ENCODE measurements at regions not wholly inside any gene's neighbourhood (a gene's known extent, or its start where the extent isn't known, plus 50 kb on each side); places are given as distances from the start of the nearest gene placed in this dataset.
"Not testable (repeated sequence)": the region's sequence is repeated elsewhere in the genome, so short reads cannot be mapped to it uniquely, and the experiment has no call there.

GRCh38 chr10:10017716-10018115, 1000.0 kb upstream of the CELF2 start:
- DNase-seq: no peak

DNA sequence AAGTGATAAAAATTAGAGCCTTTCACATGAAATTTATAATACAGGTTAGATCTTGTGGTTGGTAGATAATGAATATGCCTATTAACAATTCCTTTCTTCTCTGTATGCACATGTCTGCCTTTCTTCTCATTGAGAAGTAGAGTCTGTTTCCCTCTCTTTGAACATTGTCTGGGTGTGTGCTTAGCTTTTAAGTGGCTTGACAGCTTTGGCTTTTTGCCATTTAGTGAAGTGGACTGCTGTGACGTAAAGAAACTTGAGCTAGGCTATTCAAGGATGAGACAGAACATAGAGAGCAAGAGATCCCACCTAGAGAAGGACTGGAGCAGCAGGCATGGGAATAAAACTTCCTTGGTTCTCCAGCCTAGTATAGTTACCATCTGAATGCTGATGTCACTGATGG, 996.7 kb upstream of the CELF2 start:
- no peak for DNase-seq

GRCh38 chr10:10032991-10033390, 984.7 kb upstream of the CELF2 start:
- DNase-seq: no peak

GRCh38 chr10:10038348-10038747, 979.3 kb upstream of the CELF2 start:
- DNase-seq: no peak

DNA sequence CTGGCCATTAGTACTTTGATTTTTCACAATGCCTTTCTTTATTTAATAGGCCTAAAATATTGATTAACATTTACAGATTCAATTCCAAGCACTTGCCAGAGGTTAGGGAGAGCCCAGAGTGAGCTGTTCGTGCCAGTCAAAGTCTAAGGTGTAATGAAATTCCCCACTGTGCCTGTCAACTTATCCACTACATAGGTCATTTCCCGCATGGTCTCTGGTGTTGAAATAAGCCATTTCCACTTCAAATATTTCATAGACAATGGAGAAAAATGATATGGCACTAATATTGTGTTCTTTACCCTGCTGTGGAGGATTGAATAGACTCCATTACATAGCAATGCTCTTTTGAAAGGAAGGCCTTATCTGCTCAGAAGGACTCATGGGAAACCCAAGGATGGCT, 978.1 kb upstream of the CELF2 start:
- DNase-seq: no peak

- no peak for DNase-seq
These were observed 974.6 kb upstream of the CELF2 start for GRCh38 chr10:10043083-10043482.

- DNase-seq: no peak
These were observed 972.5 kb upstream of the CELF2 start for GRCh38 chr10:10044922-10045764.

DNA sequence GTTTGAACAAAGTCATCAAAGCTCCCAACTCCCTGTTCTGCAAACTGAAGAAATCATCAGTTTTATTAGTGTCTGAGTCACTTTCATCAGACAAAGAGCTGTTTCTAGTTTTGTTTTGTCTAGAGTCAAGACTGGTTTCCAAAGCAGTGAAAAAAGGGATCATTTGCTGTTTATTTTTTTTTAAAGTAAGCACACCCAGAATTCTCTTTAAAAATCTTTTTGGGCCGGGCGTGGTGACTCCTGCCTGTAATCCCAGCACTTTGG, 972.0 kb upstream of the CELF2 start:
- DNase-seq: no peak

DNA sequence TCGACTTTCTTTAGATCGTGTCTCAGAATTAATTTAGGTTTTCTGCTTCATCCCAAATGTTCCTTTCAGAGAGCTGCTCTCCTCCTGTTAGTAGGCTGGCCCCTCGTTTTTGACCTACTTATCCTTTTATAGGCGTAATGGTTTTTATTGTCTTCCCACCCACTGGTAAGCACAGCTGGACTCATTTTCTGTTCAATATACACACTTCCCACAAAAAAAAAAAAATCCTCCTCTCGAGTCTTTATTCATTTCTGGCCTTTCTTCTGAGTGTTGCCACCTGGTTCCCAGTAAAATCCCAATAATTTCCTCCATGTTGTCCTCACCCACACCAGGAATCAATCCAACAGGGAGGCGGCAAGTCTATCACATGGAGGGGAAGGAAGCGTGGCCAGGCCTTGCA, 970.2 kb upstream of the CELF2 start:
- DNase-seq: no peak

GRCh38 chr10:10053051-10053450, 964.6 kb upstream of the CELF2 start:
- no peak for DNase-seq

DNA sequence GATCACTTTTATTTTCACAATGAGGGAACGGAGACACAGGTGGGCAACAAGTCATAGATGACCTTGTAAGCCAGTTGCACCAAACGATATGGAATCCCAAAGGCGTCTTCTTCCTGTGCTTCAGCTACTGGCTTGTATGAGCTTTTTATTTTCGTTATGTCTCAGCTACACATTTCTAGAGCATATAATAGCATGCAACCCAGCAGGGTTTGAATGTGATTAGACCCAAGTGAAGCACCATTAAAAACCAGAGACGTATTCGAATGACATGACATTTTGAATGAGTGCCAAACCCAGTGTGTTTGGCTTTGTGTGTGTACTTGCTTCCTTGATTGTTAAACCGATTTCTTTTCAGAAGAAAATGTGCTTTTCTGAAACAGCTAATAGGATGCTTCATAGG, 963.2 kb upstream of the CELF2 start:
- no peak for DNase-seq

DNA sequence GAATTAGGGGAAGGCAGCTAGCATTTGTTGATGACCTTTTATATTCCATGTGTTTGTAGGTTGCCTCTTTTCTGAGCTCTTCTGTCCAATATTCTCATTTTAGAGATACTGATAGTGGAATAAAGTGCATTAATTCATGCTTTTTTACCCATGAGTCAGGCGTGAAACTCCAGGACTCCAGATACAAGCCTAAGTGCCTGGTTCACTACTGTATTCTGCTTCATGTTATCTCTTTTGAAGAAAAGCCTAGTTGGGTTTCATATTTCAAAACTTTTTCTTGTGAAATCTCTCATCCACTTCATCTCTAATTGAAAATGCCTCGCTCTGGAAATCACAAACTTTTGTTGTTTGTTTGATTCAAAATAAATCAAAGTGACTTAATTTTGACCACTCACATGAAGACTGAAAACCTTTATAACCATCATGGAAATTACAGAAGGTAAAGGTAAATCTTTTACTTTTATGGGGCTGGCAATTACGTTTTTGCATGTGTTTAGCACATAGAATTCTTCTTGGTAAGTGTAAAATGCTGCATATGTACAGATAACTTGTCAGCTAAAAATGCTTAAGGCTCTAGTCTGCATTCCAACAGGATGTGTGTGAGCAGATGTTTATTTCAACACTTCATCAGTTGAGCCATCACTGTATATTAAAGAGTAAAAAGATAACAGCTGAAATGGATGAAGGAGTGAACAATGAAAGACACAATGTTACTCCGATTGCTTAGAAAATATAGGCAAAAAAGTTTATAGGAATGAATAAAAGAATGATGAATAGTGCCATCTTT, 961.8 kb upstream of the CELF2 start:
- DNase-seq: no peak

DNA sequence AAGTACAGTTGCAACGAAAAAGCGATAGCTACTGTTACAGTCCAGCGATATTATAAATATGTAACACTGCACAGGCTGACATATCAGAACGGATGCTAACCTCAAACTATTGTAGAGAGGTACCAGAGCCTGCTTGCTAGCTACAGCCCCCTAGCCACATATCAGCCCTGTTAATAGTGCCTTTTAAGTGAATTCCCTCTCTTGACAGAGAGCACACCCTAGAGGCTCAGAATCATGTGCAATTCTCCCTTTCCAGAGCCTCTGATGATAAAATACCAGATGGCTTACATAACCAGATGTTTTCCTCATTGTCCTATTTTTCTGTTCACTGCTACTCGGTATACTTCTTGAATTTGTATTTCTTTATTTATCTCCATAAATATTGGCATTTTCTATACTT, 960.7 kb upstream of the CELF2 start:
- DNase-seq: no peak

DNA sequence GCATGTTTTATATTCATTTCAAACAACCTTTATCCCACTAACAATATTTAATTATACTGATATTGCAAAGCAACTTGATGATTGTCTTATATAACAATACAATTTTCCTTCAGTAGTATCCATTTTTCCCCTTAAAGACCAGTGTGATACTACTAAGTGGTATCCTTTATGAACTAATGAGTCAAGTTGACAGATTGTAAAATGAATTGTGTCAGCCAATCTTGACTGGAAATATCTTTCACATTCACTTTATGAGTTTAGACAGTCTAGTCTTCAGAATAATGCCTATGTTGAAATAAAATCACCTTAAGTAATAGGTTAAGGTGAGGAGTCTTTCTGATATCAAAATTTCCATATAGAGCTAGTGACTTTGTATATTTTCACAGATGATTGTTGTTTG, 950.0 kb upstream of the CELF2 start:
- no peak for DNase-seq

- DNase-seq: not testable (repeated sequence)
These were observed 942.8 kb upstream of the CELF2 start for GRCh38 chr10:10074847-10075246.

- no peak for DNase-seq
These were observed 939.2 kb upstream of the CELF2 start for GRCh38 chr10:10078446-10078845.

DNA sequence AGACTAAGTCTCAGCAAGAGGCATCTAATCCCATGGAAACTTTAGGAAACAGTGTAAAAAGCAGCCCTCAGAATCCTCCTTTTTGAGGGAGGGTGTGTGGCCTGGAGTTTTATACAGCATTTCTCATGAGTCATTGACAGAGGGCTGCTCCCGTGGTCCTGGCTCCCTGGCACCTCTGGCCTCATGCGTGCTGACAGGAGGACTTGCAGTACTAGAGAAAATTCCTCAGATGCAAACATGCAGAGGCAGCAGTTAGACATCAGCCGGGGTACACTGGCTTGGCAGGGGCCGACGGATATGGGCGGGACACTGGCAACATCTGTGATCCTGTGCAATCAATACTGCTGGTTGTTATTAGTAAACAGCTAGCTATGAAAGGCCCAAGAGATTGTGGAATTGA, 925.1 kb upstream of the CELF2 start:
- DNase-seq: no peak

- DNase-seq: no peak
These were observed 924.7 kb upstream of the CELF2 start for GRCh38 chr10:10093021-10093420.

GRCh38 chr10:10094691-10095090, 923.0 kb upstream of the CELF2 start:
- no peak for DNase-seq

GRCh38 chr10:10096296-10096695, 921.4 kb upstream of the CELF2 start:
- DNase-seq: no peak

DNA sequence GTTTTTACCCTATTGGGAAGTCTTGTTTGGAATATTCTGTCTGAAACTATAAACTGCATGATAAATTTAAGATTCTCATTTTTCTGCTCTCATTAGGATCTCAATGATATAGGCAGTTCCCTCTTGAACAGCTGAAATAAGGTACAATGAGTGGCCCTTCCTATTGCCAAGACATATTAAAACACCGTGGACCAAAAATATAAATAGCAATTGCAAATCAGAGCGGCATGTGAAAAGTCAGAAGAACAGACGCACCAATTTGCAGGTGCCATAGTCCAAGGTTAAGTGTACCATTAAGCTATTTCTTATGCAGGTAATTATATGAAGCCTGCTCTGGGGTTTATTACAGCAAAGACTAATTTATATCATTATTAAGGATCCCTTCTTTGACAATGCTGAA, 920.8 kb upstream of the CELF2 start:
- no peak for DNase-seq

DNA sequence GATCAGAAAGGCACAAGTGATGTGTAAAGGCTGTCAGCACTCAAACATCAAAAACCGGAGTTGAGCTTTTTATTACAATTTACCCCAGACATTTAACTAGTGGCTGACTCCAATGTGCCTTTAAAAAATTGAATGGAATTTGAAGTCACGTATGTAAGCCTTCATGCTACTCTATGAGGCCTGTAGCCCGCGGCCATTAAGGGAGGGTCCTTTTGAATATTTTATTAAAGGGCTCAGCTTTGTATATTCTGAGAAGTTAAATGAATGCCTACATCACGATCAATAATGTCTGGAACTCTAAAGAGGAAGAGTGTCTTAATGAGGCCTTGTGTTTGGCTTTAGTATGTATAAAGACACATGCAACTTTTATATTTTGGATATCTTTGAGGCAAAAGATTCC, 916.6 kb upstream of the CELF2 start:
- DNase-seq: no peak

DNA sequence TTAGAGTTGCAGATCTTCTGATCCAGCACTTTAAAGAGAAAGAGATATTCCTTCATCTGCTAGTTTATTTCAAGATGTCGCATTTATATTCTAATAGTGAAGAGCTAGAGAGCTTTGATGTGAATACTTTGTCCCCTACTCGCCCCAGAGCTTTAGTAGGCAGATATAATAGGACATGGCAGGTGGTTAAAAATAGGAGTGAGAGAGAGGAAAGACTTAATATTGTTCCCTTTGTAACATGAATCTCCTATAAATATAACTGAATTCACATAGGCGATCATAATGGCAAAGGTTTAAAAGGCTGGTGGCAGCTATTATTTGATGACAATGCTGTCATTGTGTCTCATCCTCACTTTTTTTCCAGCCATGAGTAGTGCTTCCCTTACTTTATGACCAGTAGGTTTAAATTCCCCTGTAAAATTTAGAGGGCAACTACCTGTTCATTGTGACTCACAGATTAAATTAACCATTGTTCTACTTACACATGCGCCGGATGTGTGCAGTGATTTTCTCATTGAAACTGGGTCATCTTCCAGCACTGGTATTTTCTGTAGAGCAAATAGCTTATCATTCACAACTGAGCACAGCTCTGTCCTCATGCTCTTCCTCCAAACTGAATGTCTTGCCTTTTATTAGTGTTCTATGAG, 906.7 kb upstream of the CELF2 start:
- DNase-seq: no peak

- no peak for DNase-seq
These were observed 899.5 kb upstream of the CELF2 start for GRCh38 chr10:10118131-10118530.
